ENCODE measurements at regions not wholly inside any gene's neighbourhood (a gene's known extent, or its start where the extent isn't known, plus 50 kb on each side); places are given as distances from the start of the nearest gene placed in this dataset.

DNA sequence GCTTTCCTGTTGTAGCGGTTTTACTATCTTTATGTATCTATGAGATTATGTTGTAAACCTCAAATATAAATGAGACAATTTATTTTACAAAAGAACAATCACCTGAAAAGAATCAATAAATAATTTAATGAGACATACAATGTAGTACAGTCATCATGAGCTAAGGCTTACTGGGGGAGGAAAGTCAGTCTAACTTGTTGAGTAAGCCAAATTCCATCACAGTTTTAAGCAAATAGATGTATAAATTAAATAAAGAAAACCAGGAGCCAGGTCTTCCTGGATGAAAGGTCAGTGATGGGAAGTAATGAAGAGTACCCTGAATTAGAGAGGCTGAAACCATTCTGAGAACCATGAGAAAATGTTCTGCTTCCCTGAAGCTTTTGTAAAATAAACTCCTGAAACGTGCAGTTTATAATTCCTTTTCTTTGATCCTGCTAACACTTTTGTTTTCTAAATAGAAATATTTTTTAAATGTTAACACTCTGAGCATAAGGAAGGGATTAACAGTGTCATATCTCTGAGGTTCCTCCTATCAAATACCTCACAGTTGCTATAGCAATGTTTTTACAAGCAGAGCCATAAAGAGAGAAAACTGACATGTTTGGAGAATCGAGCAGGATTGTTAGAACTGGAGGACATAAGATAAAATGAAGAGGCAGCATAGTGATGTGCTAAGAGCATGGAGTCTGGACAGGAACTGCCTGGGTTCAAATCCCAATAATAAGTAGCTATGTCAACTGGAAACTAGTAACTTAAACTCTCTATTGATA is 444.9 kb upstream of the FOXG1 start:
- no peak for TF ChIP-seq CTCF (conservative IDR thresholded peaks at IDR 0.05; ENCODE audit: low read length)
- DNase-seq (ENCODE audit: low read depth) = no peak

DNA sequence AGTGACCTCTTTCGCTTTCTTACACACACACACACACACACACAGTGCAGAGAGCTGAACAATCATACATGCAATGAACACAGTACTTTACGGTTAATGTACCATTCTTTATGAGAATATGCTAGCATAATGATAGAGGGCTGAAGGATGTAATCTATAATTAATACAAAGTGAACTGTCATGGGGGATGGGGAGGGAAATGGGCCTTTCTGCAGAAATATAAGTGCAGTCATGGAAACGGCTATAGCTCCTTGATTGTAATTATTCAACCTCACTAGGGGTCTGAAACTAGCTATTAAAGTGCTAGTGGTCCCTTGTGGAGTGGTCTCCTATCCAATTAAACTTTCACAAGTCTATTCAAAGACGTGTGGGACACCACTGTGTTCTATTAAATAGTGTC is 443.2 kb upstream of the FOXG1 start:
- no peak for TF ChIP-seq CTCF (conservative IDR thresholded peaks at IDR 0.05; ENCODE audit: low read length)
- H3K4me3 ChIP-seq (ENCODE audit: low read length) = no peak overlapping the region
- DNase-seq (ENCODE audit: low read depth) = no peak

More for the DNA sequence above, 444.9 kb upstream of the FOXG1 start:
- H3K4me3 ChIP-seq (ENCODE audit: low read length) = no peak overlapping the region

GRCh38 chr14:28323951-28324741 is 442.4 kb upstream of the FOXG1 start:
- H3K4me3 ChIP-seq (ENCODE audit: low read length) = no peak overlapping the region
- TF ChIP-seq CTCF (conservative IDR thresholded peaks at IDR 0.05; ENCODE audit: low read length) = no peak
- no peak for DNase-seq (ENCODE audit: low read depth)

- DNase-seq (ENCODE audit: low read depth) = no peak
- no peak for TF ChIP-seq CTCF (conservative IDR thresholded peaks at IDR 0.05; ENCODE audit: low read length)
- no peak overlapping the region for H3K4me3 ChIP-seq (ENCODE audit: low read length)
Measured at GRCh38 chr14:28340816-28341215, 425.8 kb upstream of the FOXG1 start.

DNA sequence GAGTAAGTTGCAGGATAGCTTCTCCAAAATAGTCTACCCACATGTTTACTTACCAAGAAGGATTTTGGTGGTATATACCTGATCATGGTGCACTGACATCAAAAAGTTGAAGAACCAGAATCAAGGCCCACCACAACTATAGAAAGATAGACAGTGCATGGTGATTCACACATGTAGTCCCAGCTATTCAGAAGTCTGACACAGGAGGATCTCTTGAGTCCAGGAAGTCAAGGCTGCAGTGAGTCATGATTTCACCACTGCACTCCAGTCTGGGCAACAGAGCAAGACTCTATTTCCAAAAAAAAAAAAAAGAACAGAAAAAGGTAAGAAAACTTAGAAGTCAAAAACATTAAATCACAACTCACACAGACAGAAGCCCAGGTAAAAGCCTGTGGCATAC is 422.2 kb upstream of the FOXG1 start:
- no peak overlapping the region for H3K4me3 ChIP-seq (ENCODE audit: low read length)
- no peak for TF ChIP-seq CTCF (conservative IDR thresholded peaks at IDR 0.05; ENCODE audit: low read length)
- DNase-seq (ENCODE audit: low read depth) = no peak

- TF ChIP-seq CTCF (conservative IDR thresholded peaks at IDR 0.05; ENCODE audit: low read length) = no peak
- DNase-seq (ENCODE audit: low read depth) = no peak
- no peak overlapping the region for H3K4me3 ChIP-seq (ENCODE audit: low read length)
Measured at GRCh38 chr14:28348797-28349196, 417.8 kb upstream of the FOXG1 start.

- no peak overlapping the region for H3K4me3 ChIP-seq (ENCODE audit: low read length)
- TF ChIP-seq CTCF (conservative IDR thresholded peaks at IDR 0.05; ENCODE audit: low read length) = no peak
- DNase-seq (ENCODE audit: low read depth) = no peak
Measured at GRCh38 chr14:28356819-28357218, 409.8 kb upstream of the FOXG1 start.

Data from AG10803 (cell line).